HCT116 (cell line): ENCODE measurements at regions not wholly inside any gene's neighbourhood (a gene's known extent, or its start where the extent isn't known, plus 50 kb on each side); places are given as distances from the start of the nearest gene placed in this dataset.

ENCODE experiments used
- CTCF ChIP-seq, 3 experiments: fragments of 200-600 bp in 1 of 3; sonication (generic) in 1 of 3; IDR thresholded peaks in 2 of 3; conservative IDR thresholded peaks in 1 of 3; 2 replicates each; pipeline ENCODE4 v1.5.1; 2012 to 2017; ENCODE audit warnings: low read depth in 2 of 3, low read length in 2 of 3, antibody characterized with exemption in 1 of 3, borderline replicate concordance in 1 of 3, control low read depth in 1 of 3, mild to moderate bottlenecking in 1 of 3, mixed read lengths in 1 of 3, mixed run types in 1 of 3, moderate library complexity in 1 of 3; ENCODE audit not compliant: insufficient read depth in 1 of 3
- POLR2A ChIP-seq: IDR thresholded peaks from 2 replicates; pipeline ENCODE4 v1.7.0; 2011; ENCODE audit warnings: borderline replicate concordance; ENCODE audit not compliant: insufficient read depth, insufficient read length; ENCODE audit errors: extremely low read depth
- ZFX ChIP-seq: fragments of 450-650 bp; IDR thresholded peaks from 2 replicates; pipeline ENCODE4 v1.6.1; 2017

GRCh38 chr2:217351378-217351777 is 491.5 kb upstream of the TNP1 start:
- TF ChIP-seq CTCF (IDR thresholded peaks at IDR 0.05 in 2 of 3, conservative IDR thresholded peaks at IDR 0.05 in 1 of 3; ENCODE audit: borderline replicate concordance in 1 of 3, insufficient read depth in 1 of 3, low read depth in 2 of 3, low read length in 2 of 3) (no peak), POLR2A (no peak), ZFX (no peak)
